Cardiac fibroblast (primary cell): ENCODE measurements at regions not wholly inside any gene's neighbourhood (a gene's known extent, or its start where the extent isn't known, plus 50 kb on each side); places are given as distances from the start of the nearest gene placed in this dataset.
A peak's percentile ranks its signal among the peaks of the same experiment; 100 is the strongest.

Experiments used
- DNase-seq, 2 donors: peaks; one replicate each; pipeline versions ENCODE4 v3.0.0 to v3.0.0-alpha.2; 2010; ENCODE audit warnings: low read depth in 2 of 2
- H3K4me3 ChIP-seq, 2 donors: replicated peaks in 1 of 2; 1 replicate in 1 of 2; 2 replicates in 1 of 2; pipeline ENCODE4 v1.5.1; 2011; ENCODE audit warnings: low read depth in 2 of 2, low read length in 2 of 2, mild to moderate bottlenecking in 2 of 2, moderate library complexity in 1 of 2
- TF ChIP-seq, protein P1 (sequence below): IDR thresholded peaks from one replicate; pipeline ENCODE4 v1.5.1; 2011; ENCODE audit warnings: low read depth, mild to moderate bottlenecking, low read length, inconsistent platforms

DNA sequence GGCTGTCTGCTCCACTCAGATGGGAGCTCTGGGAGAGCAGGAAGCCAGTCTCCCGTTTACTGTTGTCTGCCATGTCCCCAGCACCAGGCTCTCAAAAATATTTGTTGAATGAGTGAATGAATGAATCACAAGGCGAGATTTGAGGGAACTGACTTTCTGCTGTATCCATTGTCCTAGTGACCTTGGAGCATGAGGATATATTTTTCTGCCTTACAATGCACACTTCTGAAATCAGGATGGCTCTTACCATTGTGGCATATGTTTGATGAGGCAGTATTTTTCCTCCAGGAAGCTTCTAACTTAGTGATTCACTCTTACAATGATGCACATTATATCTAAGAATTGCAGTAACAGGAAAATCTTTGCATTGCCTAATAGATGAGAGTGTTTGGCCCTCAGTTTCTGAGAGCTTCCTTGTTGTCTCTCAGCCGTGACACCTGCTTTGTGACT, 136.4 kb downstream of the RPS24 start:
- no peak overlapping the region for H3K4me3 ChIP-seq
- peak; percentile 26 to 72 for DNase-seq
- TF ChIP-seq, protein P1, sequence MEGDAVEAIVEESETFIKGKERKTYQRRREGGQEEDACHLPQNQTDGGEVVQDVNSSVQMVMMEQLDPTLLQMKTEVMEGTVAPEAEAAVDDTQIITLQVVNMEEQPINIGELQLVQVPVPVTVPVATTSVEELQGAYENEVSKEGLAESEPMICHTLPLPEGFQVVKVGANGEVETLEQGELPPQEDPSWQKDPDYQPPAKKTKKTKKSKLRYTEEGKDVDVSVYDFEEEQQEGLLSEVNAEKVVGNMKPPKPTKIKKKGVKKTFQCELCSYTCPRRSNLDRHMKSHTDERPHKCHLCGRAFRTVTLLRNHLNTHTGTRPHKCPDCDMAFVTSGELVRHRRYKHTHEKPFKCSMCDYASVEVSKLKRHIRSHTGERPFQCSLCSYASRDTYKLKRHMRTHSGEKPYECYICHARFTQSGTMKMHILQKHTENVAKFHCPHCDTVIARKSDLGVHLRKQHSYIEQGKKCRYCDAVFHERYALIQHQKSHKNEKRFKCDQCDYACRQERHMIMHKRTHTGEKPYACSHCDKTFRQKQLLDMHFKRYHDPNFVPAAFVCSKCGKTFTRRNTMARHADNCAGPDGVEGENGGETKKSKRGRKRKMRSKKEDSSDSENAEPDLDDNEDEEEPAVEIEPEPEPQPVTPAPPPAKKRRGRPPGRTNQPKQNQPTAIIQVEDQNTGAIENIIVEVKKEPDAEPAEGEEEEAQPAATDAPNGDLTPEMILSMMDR, result no peak

DNA sequence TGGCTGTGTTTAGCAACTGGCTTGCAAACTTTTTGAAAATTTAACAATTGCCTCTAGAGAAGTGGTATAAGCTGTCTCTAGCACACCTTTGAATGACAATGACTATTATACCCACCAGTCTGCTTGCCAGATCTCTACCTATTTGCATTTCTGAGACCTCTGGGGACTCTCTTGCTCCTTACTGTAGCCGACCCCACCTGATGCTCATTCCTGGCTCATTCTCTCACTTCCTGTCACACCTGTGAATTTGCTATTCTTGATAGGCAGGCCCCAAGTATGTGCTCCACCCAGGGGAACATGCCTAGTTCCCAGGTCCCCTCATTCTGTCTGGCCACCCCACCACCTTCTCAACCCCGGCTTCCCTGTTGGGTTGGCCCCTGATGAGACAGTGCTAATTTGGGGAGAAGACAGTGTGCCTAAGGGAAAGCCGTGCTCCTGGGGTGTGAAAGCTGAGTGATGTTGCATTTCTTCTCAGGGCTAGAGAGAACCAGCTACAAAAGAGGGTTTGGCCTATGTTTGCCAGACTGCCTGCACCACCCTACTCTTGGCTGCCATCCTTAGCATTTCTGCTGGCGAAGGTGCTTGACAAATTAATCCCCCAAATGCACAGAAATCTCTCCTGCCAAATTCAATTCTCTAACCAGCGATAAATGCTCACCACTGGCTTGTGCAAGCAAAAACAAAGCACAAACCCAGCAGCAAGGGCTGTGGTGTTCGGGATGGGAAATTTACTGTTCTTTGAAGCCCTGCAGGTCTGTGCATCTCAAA, 138.2 kb downstream of the RPS24 start:
- TF ChIP-seq, protein P1, result no peak
- DNase-seq, result no peak
- H3K4me3 ChIP-seq, result no peak overlapping the region

DNA sequence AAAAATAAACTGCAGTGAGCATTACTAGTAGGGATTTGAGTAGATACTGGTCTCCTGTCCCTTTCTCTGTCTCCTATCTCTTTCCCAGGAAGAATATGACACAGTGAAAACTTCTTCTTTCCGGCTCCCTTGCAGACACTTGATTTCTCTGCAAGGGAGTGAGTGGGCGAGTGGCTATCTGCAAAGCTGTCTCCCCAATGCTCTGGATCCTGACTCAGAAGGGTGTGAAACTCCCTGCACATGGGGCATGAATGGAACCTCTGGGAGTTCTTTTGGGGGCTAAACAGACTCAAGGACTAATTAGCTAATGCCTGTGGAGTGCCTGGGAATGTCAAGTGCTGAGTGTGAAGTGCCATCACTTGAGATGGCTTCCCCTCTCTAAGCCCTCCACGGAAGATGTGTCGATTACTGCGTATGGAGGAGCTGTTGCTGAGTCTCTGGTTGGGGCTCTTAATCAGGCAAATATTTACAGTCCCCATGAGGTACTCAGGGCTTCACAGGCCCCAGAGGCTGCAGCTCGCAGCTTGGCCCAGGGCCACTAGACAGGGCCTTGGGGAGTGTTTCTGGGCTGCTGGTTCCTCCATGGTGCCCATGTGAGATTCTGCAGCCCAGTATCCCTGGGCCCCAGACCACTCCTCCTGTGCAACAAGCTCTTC, 139.8 kb downstream of the RPS24 start:
- no peak overlapping the region for H3K4me3 ChIP-seq
- TF ChIP-seq, protein P1, result no peak
- DNase-seq, result no peak

DNA sequence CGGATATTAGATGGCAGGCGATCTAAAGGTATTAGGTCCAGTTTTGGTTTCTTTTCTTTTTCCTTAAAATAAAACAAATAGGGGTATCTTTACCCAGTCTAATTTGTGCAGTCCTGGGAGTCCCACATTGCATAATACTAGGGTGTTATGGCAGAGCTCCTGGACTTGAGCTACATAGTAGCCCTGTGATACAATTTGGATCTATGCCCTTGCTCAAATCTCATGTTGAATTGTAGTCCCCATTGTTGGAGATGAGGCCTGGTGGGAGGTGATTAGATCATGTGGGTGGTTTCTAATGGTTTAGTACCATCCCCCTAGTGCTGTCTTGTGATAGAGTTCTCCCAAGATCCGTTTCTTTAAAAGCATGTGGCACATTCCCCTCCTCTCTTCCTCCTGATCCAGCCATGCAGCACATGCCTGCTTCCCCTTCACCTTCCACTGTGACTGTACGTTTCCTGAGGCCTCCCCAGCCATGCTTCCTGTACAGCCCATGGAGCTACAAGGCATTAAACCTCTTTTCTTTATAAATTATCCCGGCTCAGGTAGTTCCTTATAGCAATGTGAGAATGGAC, 141.9 kb downstream of the RPS24 start:
- DNase-seq, result peak; percentile 27 to 77
- H3K4me3 ChIP-seq, result no peak overlapping the region
- TF ChIP-seq, protein P1, result no peak

DNA sequence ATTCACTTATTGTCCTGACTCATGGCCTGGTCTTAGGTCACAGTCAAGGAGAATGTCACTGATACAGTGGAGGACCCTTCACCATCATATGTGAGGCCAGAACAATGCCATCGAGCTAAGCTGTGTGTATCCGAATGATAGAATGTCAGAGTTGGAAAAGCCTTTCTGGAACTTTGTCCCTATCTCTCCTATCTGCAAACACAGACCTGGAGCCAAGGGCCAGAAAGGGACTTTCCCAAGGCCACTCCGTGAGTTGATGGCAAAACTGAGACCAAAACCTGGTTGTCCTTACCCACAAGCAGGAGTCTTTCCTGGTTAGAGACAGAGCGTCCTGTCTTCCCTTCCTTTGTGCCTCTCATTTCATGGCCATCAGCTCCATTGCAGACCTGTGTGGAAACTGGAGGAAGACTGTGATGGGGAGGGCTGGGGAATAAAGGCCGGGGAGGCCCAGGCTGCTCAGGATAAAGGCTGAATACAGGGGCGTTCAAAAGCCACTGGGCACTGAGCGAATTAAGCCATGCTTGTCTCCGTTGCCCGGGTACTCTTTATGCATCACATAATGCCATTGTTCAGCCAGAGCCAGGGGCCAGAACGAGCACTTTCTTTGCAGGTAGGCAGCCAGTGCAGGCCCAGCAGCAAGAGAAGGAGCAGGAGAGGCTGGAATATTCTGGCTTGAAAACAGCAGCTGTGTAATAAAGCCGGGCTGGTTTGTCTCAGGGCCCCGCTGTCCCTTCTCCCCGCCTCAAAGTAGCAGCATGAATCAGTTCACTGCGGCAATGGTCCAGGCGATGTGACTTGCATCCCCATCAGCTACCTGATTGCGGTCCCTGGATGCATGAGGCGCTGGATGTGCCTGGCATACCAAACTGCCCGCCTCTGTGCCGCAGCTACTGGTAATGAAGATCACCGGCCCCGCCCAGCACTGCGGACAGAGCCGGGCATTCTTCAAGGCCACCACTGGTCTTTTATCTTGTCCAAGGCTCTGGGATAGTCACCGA, 143.0 kb downstream of the RPS24 start:
- TF ChIP-seq, protein P1, result no peak

DNA sequence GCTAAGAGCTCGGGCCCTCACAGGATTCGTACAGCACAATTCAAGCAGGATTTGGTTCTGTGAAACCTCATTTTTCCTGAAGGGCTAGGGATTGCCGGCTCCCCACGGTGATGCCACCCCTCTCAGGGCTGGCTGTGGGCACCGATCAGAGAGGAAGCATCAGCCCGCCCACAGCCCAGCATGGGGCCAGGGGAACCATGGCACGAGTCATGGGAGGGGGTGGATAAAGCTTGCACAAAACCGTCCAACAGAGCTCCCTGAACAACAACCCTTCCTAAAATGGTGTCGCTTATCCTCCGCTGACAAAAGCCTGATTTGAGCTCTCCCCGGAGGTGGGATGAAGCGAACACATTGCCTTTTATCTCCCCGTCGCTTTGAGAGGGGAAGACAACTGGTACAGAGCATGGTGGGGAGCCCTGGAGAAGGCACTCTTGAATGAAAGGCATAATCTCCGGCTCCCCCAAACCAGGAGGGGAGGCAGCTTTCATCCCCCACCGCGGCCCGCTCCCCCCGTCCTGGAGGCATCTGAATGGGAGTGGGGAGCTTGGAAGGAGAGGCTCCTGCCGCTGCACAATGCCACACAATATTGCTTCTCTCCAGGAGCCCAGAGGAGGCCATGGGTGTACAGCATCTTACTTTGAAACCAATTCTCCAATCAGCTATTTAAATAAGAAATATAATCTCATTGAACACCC, 144.0 kb downstream of the RPS24 start:
- H3K4me3 ChIP-seq, result no peak overlapping the region
- TF ChIP-seq, protein P1, result no peak
- no peak for DNase-seq

More for the DNA sequence above, 143.0 kb downstream of the RPS24 start:
- no peak overlapping the region for H3K4me3 ChIP-seq
- DNase-seq, result no peak
